Inferior parietal cortex (tissue), 1 donor: ENCODE measurements at regions not wholly inside any gene's neighbourhood (a gene's known extent, or its start where the extent isn't known, plus 50 kb on each side); places are given as distances from the start of the nearest gene placed in this dataset.
"Not testable (repeated sequence)": the region's sequence is repeated elsewhere in the genome, so short reads cannot be mapped to it uniquely, and the experiment has no call there.

Experiments
- DNase-seq: peaks from one replicate; pipeline ENCODE4 v3.0.0-alpha.2; 2016; ENCODE audit errors: extremely low spot score

- DNase-seq = no peak
Measured at GRCh38 chr14:61167642-61168041, 113.5 kb downstream of the TMEM30B start.

- no peak for DNase-seq
Measured at GRCh38 chr14:61160798-61161197, 120.3 kb downstream of the TMEM30B start.

DNA sequence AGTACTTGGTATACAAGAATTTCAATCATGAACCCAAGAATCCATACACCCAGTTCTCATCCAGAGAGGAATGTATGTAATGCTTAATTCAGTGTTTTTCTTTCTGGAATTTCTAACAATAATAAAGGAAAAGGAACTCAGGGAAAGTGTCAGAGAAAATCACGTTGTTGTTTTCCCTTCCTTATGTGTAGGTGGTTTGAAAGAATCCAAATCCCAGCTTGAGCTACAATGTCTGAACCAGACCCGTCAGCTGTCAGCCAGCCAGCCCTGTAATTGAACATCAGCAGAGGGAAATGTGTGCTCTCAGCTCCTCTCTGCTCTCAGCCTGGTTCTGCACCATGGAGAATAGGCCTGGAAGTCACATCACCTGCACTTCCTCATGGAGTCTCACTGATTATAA is 126.5 kb downstream of the TMEM30B start:
- DNase-seq = no peak

DNA sequence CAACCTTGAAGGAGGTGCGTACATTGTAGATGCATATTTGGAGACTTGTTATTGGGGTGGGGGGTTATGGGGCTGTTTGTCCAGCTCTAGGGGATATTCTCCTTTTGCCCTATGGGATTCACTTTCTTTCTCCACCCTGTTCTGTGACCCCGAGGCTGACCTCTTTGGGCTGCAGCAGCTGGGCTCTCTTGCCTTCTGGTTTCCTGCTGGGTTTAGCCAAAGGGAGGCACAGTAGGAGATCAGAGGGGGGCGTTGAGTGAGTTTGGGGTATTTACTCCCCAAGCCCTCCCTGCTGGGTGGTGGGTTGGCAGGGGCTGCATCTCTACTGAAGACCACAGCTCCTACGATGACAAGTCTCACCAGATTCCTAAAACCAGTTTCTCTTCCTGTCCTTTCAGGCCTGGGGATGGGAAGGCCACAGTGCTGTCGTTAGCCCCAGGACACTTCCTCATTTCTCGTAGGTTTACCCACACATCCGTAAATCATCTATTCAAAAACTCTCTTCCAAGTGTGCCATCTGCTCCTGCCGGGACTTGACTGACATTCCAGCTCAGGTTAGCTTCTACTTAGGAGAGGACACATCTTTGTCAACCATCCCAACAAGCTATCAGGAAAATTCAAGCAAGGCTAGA is 127.1 kb downstream of the TMEM30B start:
- DNase-seq = no peak

GRCh38 chr14:61153431-61153830 is 127.7 kb downstream of the TMEM30B start:
- no peak for DNase-seq

- DNase-seq = no peak
Measured at GRCh38 chr14:61152851-61153364, 128.2 kb downstream of the TMEM30B start.

DNA sequence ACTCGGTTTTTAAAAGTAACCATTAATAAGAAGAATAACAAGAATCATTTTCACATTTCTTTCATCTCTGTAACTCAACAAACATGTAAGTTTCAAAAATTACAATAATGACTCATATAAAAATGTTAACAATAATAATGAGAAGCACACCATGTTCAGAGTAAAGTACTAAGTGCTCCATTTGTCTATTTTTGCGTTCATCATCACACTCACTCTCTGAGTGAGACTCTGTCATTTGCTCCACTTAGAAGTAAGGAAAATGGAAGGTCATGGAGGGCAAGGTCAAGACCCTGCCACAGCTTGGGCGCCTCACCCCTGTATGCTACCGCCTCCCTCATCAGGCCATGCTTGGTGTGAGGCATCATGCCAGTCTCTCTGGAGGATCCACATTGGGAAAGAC is 129.9 kb downstream of the TMEM30B start:
- no peak for DNase-seq

GRCh38 chr14:61150851-61151250 is 130.3 kb downstream of the TMEM30B start:
- no peak for DNase-seq

- DNase-seq = no peak
Measured at GRCh38 chr14:61149896-61150295, 131.2 kb downstream of the TMEM30B start.

GRCh38 chr14:61148742-61149350 is 132.3 kb downstream of the TMEM30B start:
- DNase-seq = no peak

- DNase-seq = peak; percentile 21
Measured at GRCh38 chr14:61147831-61148549, 133.1 kb downstream of the TMEM30B start.

GRCh38 chr14:61147381-61147821 is 133.7 kb downstream of the TMEM30B start:
- no peak for DNase-seq

- DNase-seq = no peak
Measured at GRCh38 chr14:61146899-61147298, 134.2 kb downstream of the TMEM30B start.

DNA sequence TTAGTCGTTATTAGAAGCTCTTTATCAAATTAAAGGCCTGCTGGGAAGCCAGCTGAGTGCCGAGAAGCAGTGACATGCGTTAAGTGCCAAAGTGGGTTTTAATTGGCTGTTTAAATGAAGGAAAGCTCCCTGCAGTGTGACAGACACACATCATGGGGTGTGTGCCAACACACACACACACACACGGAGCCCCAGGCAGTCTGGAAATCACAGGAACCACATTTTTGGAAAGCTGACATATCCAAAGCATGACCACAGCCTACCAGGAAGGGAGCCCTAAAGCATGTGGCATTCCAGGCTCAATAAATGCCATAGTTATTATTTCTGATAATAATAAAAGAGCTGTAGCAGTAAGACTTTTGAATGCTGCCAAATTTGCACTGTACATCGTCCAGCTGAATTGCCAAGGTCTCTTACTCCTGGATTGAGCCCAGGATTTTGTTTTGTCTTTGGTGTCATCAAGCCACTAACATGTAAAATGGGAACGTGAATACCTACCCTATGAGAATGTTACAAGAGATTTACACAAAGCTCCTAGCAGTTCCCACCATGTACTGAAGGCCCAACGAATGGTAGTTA is 135.1 kb downstream of the TMEM30B start:
- DNase-seq = no peak

DNA sequence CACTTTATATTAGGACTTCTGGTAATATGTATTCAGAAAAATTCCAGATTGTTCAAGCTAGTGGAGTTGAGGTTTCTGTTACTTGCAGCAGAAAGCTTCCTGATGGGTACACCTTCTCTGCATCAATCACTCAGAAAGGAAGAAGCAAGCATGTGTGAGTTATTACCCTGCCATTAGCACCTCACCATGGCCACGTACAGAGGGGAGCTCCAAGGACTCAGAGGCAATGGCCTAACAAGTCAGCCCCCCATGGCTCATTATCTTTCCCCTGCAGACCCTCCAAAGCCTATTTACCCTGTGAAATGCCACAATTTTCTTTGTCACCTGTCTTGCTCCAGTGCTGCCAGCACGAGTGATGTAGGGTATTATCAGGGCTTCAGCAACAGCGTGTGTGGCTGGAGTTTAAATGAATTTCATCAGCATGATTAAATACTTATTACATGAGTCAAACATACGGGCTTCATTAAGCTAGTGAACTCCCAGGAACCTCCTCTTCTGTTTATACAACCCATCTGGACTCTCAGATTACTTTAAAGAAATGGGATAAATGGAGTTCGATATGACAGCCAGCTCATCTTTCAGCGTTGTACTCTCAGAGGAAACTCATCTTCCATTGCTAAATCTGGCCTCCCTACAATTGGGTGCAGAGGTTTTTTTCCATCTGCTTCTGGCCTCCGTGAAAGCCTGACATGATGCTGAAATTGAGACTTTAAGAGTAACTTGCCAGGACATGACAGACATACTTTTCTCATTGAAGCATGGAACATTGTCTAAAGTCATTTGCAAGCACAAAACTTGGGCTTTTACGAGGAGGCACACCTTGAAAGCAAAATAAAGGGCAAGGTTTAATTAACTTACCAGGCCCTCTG is 135.9 kb downstream of the TMEM30B start:
- DNase-seq = no peak

- not testable (repeated sequence) for DNase-seq
Measured at GRCh38 chr14:61144117-61145033, 136.8 kb downstream of the TMEM30B start.

DNA sequence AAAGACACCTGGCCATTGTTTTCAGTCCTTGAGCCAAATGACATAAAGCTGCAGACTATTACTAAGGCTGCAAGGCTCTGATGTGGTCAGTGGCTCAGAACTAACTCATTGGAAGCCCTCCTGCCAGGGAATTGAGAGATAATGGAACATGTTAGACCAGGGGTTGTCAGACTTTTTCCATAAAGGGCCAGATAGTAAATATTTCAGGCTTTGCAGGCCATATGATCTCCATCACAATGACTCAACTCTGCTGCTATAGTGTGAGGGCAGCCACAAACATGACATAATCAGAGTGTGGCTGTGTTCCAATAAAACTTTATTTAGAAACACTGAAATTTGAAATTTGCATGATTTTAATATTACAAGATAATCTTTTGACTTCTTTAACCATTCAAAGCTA is 140.3 kb downstream of the TMEM30B start:
- no peak for DNase-seq

DNA sequence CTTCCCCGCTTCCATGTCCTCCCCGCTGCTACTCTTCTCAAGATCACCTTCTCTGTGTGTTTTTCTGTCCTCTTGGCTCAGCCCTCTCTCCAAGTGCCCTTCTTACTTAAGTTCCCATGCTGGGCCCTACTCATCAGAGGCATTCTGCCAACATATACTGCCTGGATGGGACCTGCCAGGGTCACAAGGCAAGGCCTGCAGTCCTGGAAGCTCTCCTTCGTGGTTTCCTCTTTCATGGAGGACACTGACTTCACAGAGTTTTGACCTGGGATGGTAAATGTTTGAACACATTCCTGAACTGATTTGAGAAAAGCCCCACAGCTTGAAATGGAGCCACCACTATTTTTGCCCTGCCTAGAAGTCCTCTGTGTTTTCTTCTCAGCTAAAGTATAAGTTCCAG is 140.9 kb downstream of the TMEM30B start:
- DNase-seq = no peak

DNA sequence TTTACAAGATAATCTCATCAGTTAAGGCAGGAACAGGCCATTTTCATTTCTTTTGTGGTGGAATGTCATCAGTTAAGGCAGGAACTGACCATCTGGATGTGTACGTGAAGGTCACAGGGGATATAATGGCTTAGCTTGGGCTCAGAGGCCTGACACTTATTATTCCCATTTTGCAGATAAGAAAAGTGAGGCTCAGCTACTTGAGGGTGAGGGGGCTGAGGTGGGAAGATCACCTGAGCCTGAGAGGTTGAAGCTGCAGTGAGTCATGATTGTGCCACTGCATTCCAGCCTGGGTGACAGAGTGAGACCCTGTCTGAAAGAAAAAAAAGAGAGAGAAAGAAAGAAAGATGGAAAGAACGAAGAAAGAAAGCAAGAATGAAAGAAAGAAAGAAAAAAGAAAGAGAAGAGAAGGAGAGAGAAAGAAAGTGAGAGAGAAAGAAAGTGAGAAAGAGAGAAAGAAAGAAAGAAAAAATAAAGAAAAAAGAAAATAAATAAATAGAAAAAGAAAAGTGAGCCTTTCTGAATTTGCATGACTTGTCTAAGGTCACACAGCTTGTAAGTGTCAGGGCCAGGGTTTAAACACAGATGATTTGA is 142.0 kb downstream of the TMEM30B start:
- no peak for DNase-seq

DNA sequence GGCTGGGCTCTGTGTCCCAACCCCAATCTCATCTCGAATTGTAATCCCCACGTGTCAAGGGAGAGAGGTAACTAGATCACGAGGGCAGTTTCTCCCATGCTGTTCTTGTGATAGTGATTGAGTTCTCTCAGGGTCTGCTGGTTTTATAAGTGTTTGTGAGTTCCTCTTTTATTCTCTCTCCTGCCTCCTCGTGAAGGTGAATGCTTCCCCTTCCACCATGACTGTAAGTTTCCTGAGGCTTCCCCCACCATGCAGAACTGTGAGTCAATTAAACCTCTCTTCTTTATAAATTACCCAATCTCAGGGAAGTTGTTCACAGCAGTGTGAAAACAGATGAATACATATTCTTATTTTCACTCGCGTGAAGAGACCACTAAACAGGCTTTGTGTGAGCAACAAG is 148.2 kb downstream of the TMEM30B start:
- no peak for DNase-seq
